Upper lobe of left lung (tissue), 6 donors: ENCODE measurements at regions not wholly inside any gene's neighbourhood (a gene's known extent, or its start where the extent isn't known, plus 50 kb on each side); places are given as distances from the start of the nearest gene placed in this dataset.

Source experiments
- ATAC-seq, 2 donors: fragments of 200-7000 bp; cut with Tn5 transposase; one replicate each; pipeline ENCODE4 v1.9.1; 2022; ENCODE audit warnings: mild to moderate bottlenecking in 2 of 2, moderate library complexity in 2 of 2; ENCODE audit not compliant: low FRiP score in 2 of 2
- DNase-seq, 2 donors: peaks; one replicate each; pipeline ENCODE4 v3.0.0-alpha.2; 2019 to 2020
- H3K27ac ChIP-seq, 4 donors: fragments of 200-600 bp; sonication (generic); one replicate each; pipeline ENCODE4 v1.5.1; 2016 to 2019
- H3K27me3 ChIP-seq, 4 donors: fragments of 200-600 bp; sonication (generic); one replicate each; pipeline ENCODE4 v1.5.1; 2017 to 2019
- H3K36me3 ChIP-seq, 4 donors: fragments of 200-600 bp; sonication (generic); one replicate each; pipeline ENCODE4 v1.5.1; 2016 to 2019
- H3K4me1 ChIP-seq, 4 donors: fragments of 200-600 bp; sonication (generic); one replicate each; pipeline ENCODE4 v1.5.1; 2018 to 2019
- H3K4me3 ChIP-seq, 4 donors: fragments of 200-600 bp; sonication (generic); one replicate each; pipeline ENCODE4 v1.5.1; 2017 to 2019; ENCODE audit warnings: mild to moderate bottlenecking in 2 of 4, moderate library complexity in 1 of 4
- H3K9me3 ChIP-seq, 4 donors: fragments of 200-600 bp; sonication (generic); one replicate each; pipeline ENCODE4 v1.5.1; 2018 to 2019
- EP300 ChIP-seq, 4 donors: sonication (generic); formaldehyde crosslinking; IDR thresholded peaks; one replicate each; pipeline ENCODE4 v1.5.1; 2017; ENCODE audit warnings: antibody characterized with exemption in 4 of 4, control low read depth in 2 of 4
- POLR2A ChIP-seq, 4 donors: fragments of 450-650 bp; IDR thresholded peaks; one replicate each; pipeline ENCODE4 v1.5.1; 2016 to 2017; ENCODE audit warnings: antibody characterized with exemption in 4 of 4, mild to moderate bottlenecking in 2 of 4
- POLR2AphosphoS5 ChIP-seq, 2 donors: sonication (generic); formaldehyde crosslinking; IDR thresholded peaks; one replicate each; pipeline ENCODE4 v1.5.1; 2017; ENCODE audit warnings: antibody characterized with exemption in 2 of 2
- WGBS, 2 donors: methylation state at CpG; one replicate each; pipeline ENCODE4 v1.1.5; 2017 to 2018; 5-methylcytosine and 5-hydroxymethylcytosine counted together
- TF ChIP-seq, protein P1 (sequence below), 6 experiments: fragments of 450-650 bp in 4 of 6; fragments of 200-600 bp in 2 of 6; sonication (generic) in 2 of 6; IDR thresholded peaks; one replicate each; pipeline ENCODE4 v1.5.1; 2016 to 2019; ENCODE audit warnings: antibody characterized with exemption in 6 of 6
- donor health status: DM: no; HTN: no; CAD: no; lungs with moderate emphysema.
- donor health status: DM: no; HTN: yes; CAD: no; lungs with severe emphysema.

DNA sequence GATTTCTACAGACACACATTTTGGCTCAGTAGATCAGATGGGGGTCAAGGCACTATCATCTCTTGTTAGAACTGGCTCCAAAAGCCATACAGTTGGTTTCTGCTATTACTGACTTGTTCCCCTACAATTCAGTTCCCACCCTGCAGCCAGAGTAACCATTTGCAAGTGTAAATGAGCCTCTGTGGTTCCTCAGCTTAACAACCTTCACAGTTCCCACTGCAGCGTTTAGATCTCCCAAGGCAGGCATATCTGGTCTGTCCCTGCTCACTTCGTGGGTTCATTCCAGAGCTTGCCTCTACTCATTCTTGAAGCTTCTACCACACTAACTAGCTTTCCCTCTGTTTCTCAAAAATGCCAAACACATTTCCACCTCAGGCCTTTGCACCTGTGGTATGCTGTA lies 186.1 kb downstream of the CBLN1 start:
- TF ChIP-seq POLR2AphosphoS5 (IDR thresholded peaks at IDR 0.05) (no peak), POLR2A (IDR thresholded peaks at IDR 0.05) (no peak), EP300 (IDR thresholded peaks at IDR 0.05) (no peak)
- TF ChIP-seq, protein P1, sequence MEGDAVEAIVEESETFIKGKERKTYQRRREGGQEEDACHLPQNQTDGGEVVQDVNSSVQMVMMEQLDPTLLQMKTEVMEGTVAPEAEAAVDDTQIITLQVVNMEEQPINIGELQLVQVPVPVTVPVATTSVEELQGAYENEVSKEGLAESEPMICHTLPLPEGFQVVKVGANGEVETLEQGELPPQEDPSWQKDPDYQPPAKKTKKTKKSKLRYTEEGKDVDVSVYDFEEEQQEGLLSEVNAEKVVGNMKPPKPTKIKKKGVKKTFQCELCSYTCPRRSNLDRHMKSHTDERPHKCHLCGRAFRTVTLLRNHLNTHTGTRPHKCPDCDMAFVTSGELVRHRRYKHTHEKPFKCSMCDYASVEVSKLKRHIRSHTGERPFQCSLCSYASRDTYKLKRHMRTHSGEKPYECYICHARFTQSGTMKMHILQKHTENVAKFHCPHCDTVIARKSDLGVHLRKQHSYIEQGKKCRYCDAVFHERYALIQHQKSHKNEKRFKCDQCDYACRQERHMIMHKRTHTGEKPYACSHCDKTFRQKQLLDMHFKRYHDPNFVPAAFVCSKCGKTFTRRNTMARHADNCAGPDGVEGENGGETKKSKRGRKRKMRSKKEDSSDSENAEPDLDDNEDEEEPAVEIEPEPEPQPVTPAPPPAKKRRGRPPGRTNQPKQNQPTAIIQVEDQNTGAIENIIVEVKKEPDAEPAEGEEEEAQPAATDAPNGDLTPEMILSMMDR (IDR thresholded peaks at IDR 0.05): no peak
- WGBS, 2 donors: 15 to 16% methylated on average over 2 of the region's 2 CpGs
- ATAC-seq (no peak), DNase-seq (no peak)
- Histone ChIP-seq H3K27me3 (no peaks in the 10 kb centered on the region), H3K4me3 (no peak overlapping the region), H3K36me3 (no peaks in the 10 kb centered on the region), H3K4me1 (no peaks in the 10 kb centered on the region), H3K27ac (no peak overlapping the region), H3K9me3 (no peaks in the 10 kb centered on the region)

DNA sequence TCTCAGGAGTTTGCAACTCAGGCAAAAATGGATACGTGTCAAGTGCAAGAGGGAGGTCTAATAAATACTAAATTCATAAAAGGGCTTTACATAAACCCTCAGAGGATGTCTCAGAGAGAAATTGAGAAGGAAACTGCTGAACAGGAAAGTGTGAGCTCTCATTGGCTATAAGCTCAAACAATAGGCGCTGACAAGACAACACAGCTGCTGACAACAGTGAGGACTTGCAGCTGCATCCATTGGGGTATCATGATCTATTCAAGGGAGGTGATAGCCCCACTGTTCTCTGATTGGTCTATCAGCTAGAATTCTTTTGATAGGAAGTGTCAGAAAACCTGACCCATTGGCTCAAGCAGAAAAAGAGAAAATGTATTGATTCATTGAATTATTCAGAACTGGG lies 187.2 kb downstream of the CBLN1 start:
- H3K27me3 ChIP-seq: no peaks in the 10 kb centered on the region
- 55 to 78% methylated on average over 2 of the region's 2 CpGs for WGBS, 2 donors
- no peaks in the 10 kb centered on the region for H3K4me1 ChIP-seq
- ATAC-seq (no peak), DNase-seq (no peak)
- TF ChIP-seq, protein P1 (IDR thresholded peaks at IDR 0.05): no peak
- TF ChIP-seq EP300 (IDR thresholded peaks at IDR 0.05): no peak
- no peak for TF ChIP-seq POLR2AphosphoS5 (IDR thresholded peaks at IDR 0.05)
- no peak for TF ChIP-seq POLR2A (IDR thresholded peaks at IDR 0.05)
- H3K36me3 ChIP-seq: no peaks in the 10 kb centered on the region
- H3K27ac ChIP-seq: no peak overlapping the region
- no peak overlapping the region for H3K4me3 ChIP-seq
- no peaks in the 10 kb centered on the region for H3K9me3 ChIP-seq

DNA sequence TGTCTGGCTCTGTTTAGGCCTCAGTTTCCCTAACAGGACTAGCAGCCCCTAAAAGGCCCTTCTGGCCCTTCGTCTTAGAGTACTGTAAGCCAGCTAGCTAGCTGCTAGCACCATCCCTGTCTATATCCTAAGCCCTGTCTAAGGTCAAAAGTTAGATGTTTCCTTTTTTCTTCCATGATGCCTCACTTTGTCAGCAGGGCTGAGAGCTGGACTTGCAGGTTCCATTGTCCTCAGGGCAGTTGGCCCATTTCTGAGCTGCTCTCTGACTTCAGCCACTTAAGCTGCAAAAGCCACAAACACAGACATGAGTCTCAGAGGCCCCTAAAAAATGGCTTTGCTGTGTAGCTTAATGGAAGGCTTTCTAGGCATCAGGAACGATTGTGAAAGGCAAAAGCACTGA lies 187.7 kb downstream of the CBLN1 start:
- 66 to 68% methylated on average over 2 of the region's 2 CpGs for WGBS, 2 donors
- DNase-seq (no peak), ATAC-seq (no peak)
- TF ChIP-seq POLR2AphosphoS5 (IDR thresholded peaks at IDR 0.05) (no peak), EP300 (IDR thresholded peaks at IDR 0.05) (no peak), POLR2A (IDR thresholded peaks at IDR 0.05) (no peak)
- TF ChIP-seq, protein P1 (IDR thresholded peaks at IDR 0.05): no peak
- H3K27me3 ChIP-seq: no peaks in the 10 kb centered on the region
- no peaks in the 10 kb centered on the region for H3K36me3 ChIP-seq
- H3K4me1 ChIP-seq: no peaks in the 10 kb centered on the region
- no peak overlapping the region for H3K27ac ChIP-seq
- H3K4me3 ChIP-seq: no peak overlapping the region
- H3K9me3 ChIP-seq: no peaks in the 10 kb centered on the region

DNA sequence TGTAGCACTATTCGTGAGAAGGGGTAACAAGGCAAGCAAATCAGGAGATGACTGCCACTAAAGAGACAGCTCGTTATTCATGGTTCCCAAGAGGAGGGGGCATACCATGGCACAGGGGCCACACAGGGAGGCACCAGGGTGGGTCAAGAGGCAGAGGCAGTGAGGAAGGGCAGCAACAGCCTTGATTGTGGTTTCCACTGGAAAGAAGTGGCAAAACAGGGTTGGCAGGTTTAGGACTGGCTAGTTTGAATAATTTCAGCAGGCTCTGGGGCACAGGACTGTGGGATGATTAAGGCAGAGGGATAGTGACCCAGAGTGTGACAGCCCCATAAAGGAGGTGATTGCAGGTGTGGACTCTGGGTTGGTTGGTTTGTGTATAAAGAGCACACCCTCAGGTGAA lies 188.9 kb downstream of the CBLN1 start:
- no peak for DNase-seq
- TF ChIP-seq POLR2A (IDR thresholded peaks at IDR 0.05) (no peak), POLR2AphosphoS5 (IDR thresholded peaks at IDR 0.05) (no peak), EP300 (IDR thresholded peaks at IDR 0.05) (no peak)
- TF ChIP-seq, protein P1 (IDR thresholded peaks at IDR 0.05): no peak
- Histone ChIP-seq H3K4me1 (no peaks in the 10 kb centered on the region), H3K4me3 (no peak overlapping the region), H3K9me3 (no peaks in the 10 kb centered on the region), H3K27me3 (no peaks in the 10 kb centered on the region), H3K36me3 (no peaks in the 10 kb centered on the region), H3K27ac (no peak overlapping the region)
- WGBS, 2 donors: 58 to 65% methylated on average over 2 of the region's 2 CpGs
- ATAC-seq: no peak

DNA sequence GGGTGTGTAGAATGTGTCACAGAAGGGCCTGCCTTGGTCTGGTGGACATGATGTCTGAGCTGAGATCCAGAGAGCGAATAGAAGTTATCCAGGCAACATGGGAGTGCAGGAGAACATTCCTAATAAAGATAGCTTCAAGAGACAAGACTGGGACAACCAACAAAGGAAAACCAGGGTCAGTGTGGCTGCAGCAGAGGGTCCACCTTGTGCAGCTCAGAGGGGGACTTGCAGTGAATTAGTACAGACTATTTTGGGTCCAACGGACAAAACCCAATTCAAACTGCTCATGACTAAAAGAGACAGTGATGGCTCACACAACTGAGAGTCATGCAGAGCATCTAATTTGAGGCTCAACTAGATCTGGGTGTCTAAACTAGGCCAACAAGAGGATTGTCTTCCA lies 192.1 kb downstream of the CBLN1 start:
- Histone ChIP-seq H3K9me3 (peaks cover 0 to 4% (median 1%) of the 10 kb centered on the region in 4 donors), H3K4me1 (no peaks in the 10 kb centered on the region), H3K36me3 (no peaks in the 10 kb centered on the region), H3K4me3 (no peak overlapping the region), H3K27ac (no peak overlapping the region), H3K27me3 (no peaks in the 10 kb centered on the region)
- ATAC-seq: no peak
- TF ChIP-seq, protein P1 (IDR thresholded peaks at IDR 0.05): no peak
- TF ChIP-seq POLR2A (IDR thresholded peaks at IDR 0.05): no peak
- DNase-seq: no peak
- WGBS, 2 donors: 84 to 86% methylated on average over 2 of the region's 2 CpGs
